ENCODE measurements at regions not wholly inside any gene's neighbourhood (a gene's known extent, or its start where the extent isn't known, plus 50 kb on each side); places are given as distances from the start of the nearest gene placed in this dataset.
"Not testable (repeated sequence)": the region's sequence is repeated elsewhere in the genome, so short reads cannot be mapped to it uniquely, and the experiment has no call there.

- TF ChIP-seq CTCF (IDR thresholded peaks at IDR 0.05; ENCODE audit: low read depth, low read length), result peak; percentile 41
- peak; percentile 6 for DNase-seq (ENCODE audit: low read depth, low spot score)
- in situ Hi-C loops (cut with HindIII; ENCODE audit: low sequenced_read_pairs), result no loop called here
- H3K4me3 ChIP-seq (ENCODE audit: low read depth, low read length), result no peak overlapping the region
Measured at GRCh38 chr4:31793907-31794306, 1073.7 kb downstream of the PCDH7 start.

DNA sequence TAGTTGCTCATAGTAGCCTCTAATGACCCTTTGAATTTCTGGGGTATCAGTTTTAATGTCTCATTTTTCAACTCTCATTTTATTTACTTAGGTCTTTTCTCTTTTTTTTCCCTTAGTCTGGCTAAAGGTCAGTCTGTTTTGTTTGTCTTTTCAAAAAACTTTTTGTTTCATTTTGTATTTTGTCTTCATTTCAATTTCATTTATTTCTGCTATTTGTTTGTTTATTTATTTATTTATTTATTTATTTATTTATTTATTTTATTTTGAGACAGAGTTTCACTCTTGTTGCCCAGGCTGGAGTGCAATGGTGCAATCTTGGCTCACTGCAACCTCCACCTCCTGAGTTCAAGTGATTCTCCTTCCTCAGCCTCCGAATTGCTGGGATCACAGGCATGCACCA lies 1076.9 kb downstream of the PCDH7 start:
- H3K4me3 ChIP-seq (ENCODE audit: low read depth, low read length); DNase-seq (ENCODE audit: low read depth, low spot score); in situ Hi-C loops (cut with HindIII; ENCODE audit: low sequenced_read_pairs): not testable (repeated sequence)

DNA sequence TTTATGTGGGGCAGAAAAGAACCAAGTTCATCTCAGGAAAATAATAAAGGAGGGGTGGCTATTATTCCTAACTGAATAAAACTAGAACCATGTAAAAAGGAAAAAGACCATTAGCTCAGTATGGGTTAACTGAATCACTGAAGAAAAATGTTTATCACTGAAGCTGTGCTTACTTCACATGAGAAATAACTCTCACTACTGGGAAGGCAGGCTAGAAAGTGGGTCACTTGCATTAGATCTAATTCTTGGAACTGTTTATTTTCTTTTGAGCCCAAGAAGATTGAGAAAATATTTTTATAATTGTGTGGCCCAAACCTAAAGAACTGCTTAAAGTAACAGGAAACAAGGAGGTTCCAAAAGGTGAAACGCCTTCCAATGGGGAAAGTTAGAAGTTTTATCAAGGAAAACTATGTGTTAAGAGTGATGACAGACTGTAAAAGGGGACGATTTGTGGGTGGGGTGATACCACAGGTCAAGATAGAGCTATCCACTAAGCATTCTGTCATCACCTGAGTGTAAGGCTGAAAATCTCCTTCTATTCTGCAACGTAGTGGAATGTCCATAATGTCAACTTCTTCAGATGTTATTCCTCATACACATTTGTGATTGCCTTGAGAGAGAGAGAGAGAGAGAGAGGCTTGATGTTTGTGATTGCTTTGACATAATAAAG lies 1083.5 kb downstream of the PCDH7 start:
- peak; percentile 79 for DNase-seq (ENCODE audit: low read depth, low spot score)
- in situ Hi-C loops (cut with HindIII; ENCODE audit: low sequenced_read_pairs), result no loop called here
- no peak for TF ChIP-seq CTCF (IDR thresholded peaks at IDR 0.05; ENCODE audit: low read depth, low read length)
- no peak overlapping the region for H3K4me3 ChIP-seq (ENCODE audit: low read depth, low read length)

DNA sequence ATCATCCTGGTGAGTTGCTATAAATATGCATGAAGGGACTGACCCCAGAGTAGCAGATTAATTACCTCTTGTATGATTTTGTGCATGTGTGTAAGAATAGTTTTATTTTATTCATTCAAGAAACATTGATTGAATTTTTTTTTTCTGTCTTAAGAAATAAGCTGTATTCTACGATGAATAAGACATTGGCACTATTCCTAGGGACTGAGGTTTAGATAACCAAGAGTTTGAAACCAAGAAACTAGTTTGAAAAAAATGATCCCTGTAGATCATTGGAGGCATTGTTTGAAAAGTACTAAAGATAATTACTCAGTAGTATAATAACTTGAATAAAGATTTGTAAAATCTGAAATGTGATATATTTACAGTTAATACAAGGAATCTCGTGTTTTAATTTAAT lies 1086.9 kb downstream of the PCDH7 start:
- DNase-seq (ENCODE audit: low read depth, low spot score), result peak; percentile 82
- no peak overlapping the region for H3K4me3 ChIP-seq (ENCODE audit: low read depth, low read length)
- no peak for TF ChIP-seq CTCF (IDR thresholded peaks at IDR 0.05; ENCODE audit: low read depth, low read length)
- in situ Hi-C loops (cut with HindIII; ENCODE audit: low sequenced_read_pairs), result no loop called here

DNA sequence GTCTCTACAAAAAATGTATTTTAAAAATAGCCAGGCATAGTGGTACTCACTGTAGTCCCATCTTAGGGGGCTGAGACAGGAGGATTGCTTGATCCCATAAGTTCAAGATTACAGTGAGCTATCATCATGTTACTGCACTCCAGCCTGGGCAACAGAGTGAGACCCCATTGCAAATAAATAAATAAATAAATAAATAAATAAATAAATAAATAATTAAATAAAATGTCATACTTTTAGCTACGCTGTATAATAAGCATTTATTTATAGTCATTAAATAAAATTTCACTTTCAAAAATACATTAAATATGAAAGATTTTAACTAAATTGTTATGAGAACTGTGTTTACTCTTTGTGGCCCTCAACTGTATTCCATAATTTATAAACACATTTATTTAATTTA lies 1124.2 kb downstream of the PCDH7 start:
- no peak for TF ChIP-seq CTCF (IDR thresholded peaks at IDR 0.05; ENCODE audit: low read depth, low read length)
- H3K4me3 ChIP-seq (ENCODE audit: low read depth, low read length), result no peak overlapping the region
- in situ Hi-C loops (cut with HindIII; ENCODE audit: low sequenced_read_pairs), result no loop called here
- DNase-seq (ENCODE audit: low read depth, low spot score), result no peak

- no peak overlapping the region for H3K4me3 ChIP-seq (ENCODE audit: low read depth, low read length)
- no peak for DNase-seq (ENCODE audit: low read depth, low spot score)
- no peak for TF ChIP-seq CTCF (IDR thresholded peaks at IDR 0.05; ENCODE audit: low read depth, low read length)
- in situ Hi-C loops (cut with HindIII; ENCODE audit: low sequenced_read_pairs), result no loop called here
Measured at GRCh38 chr4:31851946-31852345, 1131.8 kb downstream of the PCDH7 start.

GRCh38 chr4:31877429-31877828 lies 1157.3 kb downstream of the PCDH7 start:
- no peak for TF ChIP-seq CTCF (IDR thresholded peaks at IDR 0.05; ENCODE audit: low read depth, low read length)
- in situ Hi-C loops (cut with HindIII; ENCODE audit: low sequenced_read_pairs), result no loop called here
- DNase-seq (ENCODE audit: low read depth, low spot score), result no peak
- no peak overlapping the region for H3K4me3 ChIP-seq (ENCODE audit: low read depth, low read length)

DNA sequence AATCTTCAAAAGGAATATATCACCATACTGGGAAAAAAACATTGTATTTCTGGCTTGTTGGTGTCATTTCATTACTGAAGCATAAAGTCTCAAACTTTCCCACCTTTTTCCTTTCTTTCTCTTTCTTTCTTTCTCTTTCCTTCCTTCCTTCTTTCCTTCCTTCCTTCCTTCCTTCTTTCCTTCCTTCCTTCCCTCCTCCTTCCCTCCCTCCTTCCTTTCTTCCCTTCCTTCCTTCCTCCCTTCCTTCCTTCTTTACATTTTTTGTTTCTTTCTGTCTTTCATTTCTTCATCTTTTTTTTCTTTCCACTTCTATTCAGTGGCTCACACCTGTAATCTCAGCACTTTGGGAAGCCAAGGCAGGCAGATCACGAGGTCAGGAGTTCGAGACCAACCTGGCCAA lies 1160.7 kb downstream of the PCDH7 start:
- H3K4me3 ChIP-seq (ENCODE audit: low read depth, low read length); in situ Hi-C loops (cut with HindIII; ENCODE audit: low sequenced_read_pairs); DNase-seq (ENCODE audit: low read depth, low spot score): not testable (repeated sequence)

Data from astrocyte of the spinal cord (primary cell).